ENCODE measurements at regions not wholly inside any gene's neighbourhood (a gene's known extent, or its start where the extent isn't known, plus 50 kb on each side); places are given as distances from the start of the nearest gene placed in this dataset.

DNA sequence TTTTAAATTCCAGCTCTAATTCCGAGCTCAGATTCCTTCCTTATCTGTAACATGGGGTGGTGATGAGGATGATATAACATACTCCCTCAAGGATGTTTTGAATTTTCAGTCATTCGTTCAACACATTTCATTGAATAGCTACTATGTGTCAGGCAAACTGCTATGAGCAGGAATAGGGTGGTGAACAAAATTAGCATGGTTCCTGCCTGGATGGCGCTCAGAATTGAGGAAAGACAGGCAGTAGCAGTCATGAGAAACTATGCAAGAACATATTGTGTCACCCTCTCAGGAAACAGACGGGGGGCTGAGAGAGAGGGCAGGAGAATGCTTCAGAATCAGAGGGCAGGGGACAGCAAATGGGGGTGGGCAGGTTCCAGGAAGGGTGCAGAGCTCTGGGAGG is 265.2 kb downstream of the NSG2 start:
- no peak for DNase-seq (ENCODE audit: insufficient read length, low spot score)
- FAIRE-seq = no peak
- TF ChIP-seq PAX5 (IDR thresholded peaks at IDR 0.05; ENCODE audit: insufficient read depth, low read length, severe bottlenecking) = no peak
- TF ChIP-seq SPI1 (IDR thresholded peaks at IDR 0.05; ENCODE audit: low read depth, low read length) = no peak
- TF ChIP-seq POLR2AphosphoS5 (IDR thresholded peaks at IDR 0.05; ENCODE audit: low read depth, low read length) = no peak
- no peak for TF ChIP-seq POU2F2 (IDR thresholded peaks at IDR 0.05; ENCODE audit: low read depth, low read length)
- no peak for TF ChIP-seq TAF1 (IDR thresholded peaks at IDR 0.05; ENCODE audit: low read depth, low read length)
- no peak for TF ChIP-seq POLR2A (IDR thresholded peaks at IDR 0.05; ENCODE audit: low read depth, low read length)

GRCh38 chr5:174311121-174311520 is 265.6 kb downstream of the NSG2 start:
- no peak for DNase-seq (ENCODE audit: insufficient read length, low spot score)
- no peak for FAIRE-seq
- no peak for TF ChIP-seq SPI1 (IDR thresholded peaks at IDR 0.05; ENCODE audit: low read depth, low read length)
- TF ChIP-seq POLR2AphosphoS5 (IDR thresholded peaks at IDR 0.05; ENCODE audit: low read depth, low read length) = no peak
- TF ChIP-seq PAX5 (IDR thresholded peaks at IDR 0.05; ENCODE audit: insufficient read depth, low read length, severe bottlenecking) = no peak
- TF ChIP-seq TAF1 (IDR thresholded peaks at IDR 0.05; ENCODE audit: low read depth, low read length) = no peak
- no peak for TF ChIP-seq POU2F2 (IDR thresholded peaks at IDR 0.05; ENCODE audit: low read depth, low read length)
- no peak for TF ChIP-seq POLR2A (IDR thresholded peaks at IDR 0.05; ENCODE audit: low read depth, low read length)

DNA sequence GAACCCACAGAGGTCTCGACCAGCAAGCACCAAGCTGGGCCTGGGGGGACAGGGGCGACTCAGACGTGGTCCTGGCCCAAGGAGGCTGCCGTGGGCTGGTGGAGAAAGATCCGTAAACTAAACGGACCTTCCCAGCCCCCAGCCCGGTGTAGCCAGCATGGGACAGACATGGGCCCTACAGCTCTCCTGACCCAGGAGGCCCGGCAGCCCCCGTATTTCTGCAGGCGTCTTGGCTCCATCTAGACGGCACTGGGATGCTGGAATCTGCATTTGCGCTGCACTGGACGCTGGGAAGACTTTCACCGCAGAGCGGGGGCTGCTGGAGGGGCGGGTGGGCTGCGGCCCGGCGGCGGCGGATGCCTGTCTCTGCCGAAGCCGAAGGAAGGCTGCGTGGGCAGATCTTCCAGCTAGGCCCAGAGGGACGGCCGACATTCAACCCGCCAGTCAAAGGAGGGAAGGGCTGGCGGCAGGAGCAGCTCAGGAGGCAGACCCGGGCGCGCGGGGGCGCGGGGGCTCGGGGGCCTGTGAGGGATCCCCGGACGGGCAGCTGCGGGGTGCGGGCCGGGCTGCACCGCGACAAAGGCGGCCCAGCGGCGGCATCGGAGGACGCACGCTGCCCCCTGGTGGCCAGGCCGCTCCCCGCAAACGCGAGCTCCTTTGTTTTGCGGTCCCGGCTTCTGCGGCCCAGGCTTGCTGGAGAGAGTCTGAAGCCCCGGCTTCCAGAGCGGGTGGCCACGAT is 266.2 kb downstream of the NSG2 start:
- DNase-seq (ENCODE audit: insufficient read length, low spot score) (peak; percentile 90), FAIRE-seq (peak; percentile 83)
- TF ChIP-seq POU2F2 (IDR thresholded peaks at IDR 0.05; ENCODE audit: low read depth, low read length) = no peak
- TF ChIP-seq POLR2AphosphoS5 (IDR thresholded peaks at IDR 0.05; ENCODE audit: low read depth, low read length) = no peak
- TF ChIP-seq TAF1 (IDR thresholded peaks at IDR 0.05; ENCODE audit: low read depth, low read length) = no peak
- no peak for TF ChIP-seq SPI1 (IDR thresholded peaks at IDR 0.05; ENCODE audit: low read depth, low read length)
- TF ChIP-seq PAX5 (IDR thresholded peaks at IDR 0.05; ENCODE audit: insufficient read depth, low read length, severe bottlenecking) = no peak
- no peak for TF ChIP-seq POLR2A (IDR thresholded peaks at IDR 0.05; ENCODE audit: low read depth, low read length)

DNA sequence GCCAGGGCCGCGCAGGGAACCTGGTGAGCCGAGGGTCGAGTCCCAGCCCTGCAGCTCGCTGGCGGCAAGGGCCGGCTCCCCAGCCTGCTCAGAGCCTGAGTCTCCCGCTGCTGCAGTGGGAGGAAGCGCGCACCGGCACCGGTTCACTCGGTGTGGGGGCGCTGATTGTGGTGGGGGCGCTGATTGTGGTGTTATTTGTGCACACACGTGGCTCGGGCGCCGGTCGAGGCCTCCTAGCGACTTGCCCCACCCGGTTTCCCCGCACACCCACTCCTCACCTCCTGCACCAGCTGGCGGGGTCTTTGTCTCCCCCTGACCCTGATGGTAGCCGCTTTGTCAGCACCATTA is 266.7 kb downstream of the NSG2 start:
- FAIRE-seq (no peak), DNase-seq (ENCODE audit: insufficient read length, low spot score) (no peak)
- TF ChIP-seq POLR2A (IDR thresholded peaks at IDR 0.05; ENCODE audit: low read depth, low read length) (no peak), SPI1 (IDR thresholded peaks at IDR 0.05; ENCODE audit: low read depth, low read length) (no peak), PAX5 (IDR thresholded peaks at IDR 0.05; ENCODE audit: insufficient read depth, low read length, severe bottlenecking) (no peak), POLR2AphosphoS5 (IDR thresholded peaks at IDR 0.05; ENCODE audit: low read depth, low read length) (no peak), TAF1 (IDR thresholded peaks at IDR 0.05; ENCODE audit: low read depth, low read length) (no peak), POU2F2 (IDR thresholded peaks at IDR 0.05; ENCODE audit: low read depth, low read length) (no peak)

GRCh38 chr5:174312641-174313040 is 267.1 kb downstream of the NSG2 start:
- FAIRE-seq (no peak), DNase-seq (ENCODE audit: insufficient read length, low spot score) (no peak)
- TF ChIP-seq POLR2AphosphoS5 (IDR thresholded peaks at IDR 0.05; ENCODE audit: low read depth, low read length) = no peak
- TF ChIP-seq PAX5 (IDR thresholded peaks at IDR 0.05; ENCODE audit: insufficient read depth, low read length, severe bottlenecking) = no peak
- TF ChIP-seq TAF1 (IDR thresholded peaks at IDR 0.05; ENCODE audit: low read depth, low read length) = no peak
- no peak for TF ChIP-seq POU2F2 (IDR thresholded peaks at IDR 0.05; ENCODE audit: low read depth, low read length)
- TF ChIP-seq SPI1 (IDR thresholded peaks at IDR 0.05; ENCODE audit: low read depth, low read length) = no peak
- TF ChIP-seq POLR2A (IDR thresholded peaks at IDR 0.05; ENCODE audit: low read depth, low read length) = no peak

DNA sequence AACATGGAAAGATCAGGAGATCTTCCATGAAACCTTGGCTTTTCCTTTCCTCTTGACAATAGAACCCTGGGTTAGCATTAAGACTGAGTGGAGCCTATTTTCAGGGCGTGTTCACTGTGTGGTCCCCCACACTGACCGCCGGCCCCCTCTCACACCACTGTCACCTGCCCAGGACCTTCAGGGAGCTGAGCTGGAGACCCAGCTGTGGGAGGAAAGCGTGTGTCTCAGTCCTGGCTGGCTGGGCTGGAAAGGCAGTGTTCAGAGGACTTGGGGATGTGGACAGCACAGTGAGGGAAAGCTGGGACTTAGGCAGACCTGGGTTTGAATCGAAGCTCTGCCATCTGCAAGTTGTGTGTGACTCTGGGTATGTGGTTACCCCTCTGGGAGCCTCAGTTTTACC is 268.1 kb downstream of the NSG2 start:
- FAIRE-seq (no peak), DNase-seq (ENCODE audit: insufficient read length, low spot score) (no peak)
- TF ChIP-seq POU2F2 (IDR thresholded peaks at IDR 0.05; ENCODE audit: low read depth, low read length) (no peak), POLR2A (IDR thresholded peaks at IDR 0.05; ENCODE audit: low read depth, low read length) (no peak), SPI1 (IDR thresholded peaks at IDR 0.05; ENCODE audit: low read depth, low read length) (no peak), PAX5 (IDR thresholded peaks at IDR 0.05; ENCODE audit: insufficient read depth, low read length, severe bottlenecking) (no peak), TAF1 (IDR thresholded peaks at IDR 0.05; ENCODE audit: low read depth, low read length) (no peak), POLR2AphosphoS5 (IDR thresholded peaks at IDR 0.05; ENCODE audit: low read depth, low read length) (no peak)

DNA sequence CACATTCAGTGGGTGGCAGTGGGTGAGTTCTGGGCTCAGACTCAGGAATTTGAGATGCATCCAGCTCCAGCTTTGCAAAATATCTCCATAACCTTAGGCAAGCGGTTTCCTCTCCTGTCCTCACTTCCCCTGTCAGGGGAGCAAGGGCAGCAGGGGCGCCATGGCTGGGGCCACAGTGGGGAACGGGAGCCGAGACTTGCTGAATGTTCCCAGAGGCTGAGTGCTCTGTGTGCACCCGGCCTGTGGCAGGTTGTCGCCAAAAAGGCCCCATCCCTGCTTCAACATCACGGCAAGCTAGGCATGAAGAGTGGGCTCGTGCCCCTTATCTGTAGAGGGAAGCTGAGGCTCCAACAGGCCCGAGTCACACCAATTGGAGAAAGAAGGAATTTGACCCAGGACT is 268.8 kb downstream of the NSG2 start:
- FAIRE-seq (no peak), DNase-seq (ENCODE audit: insufficient read length, low spot score) (no peak)
- TF ChIP-seq POU2F2 (IDR thresholded peaks at IDR 0.05; ENCODE audit: low read depth, low read length) (no peak), TAF1 (IDR thresholded peaks at IDR 0.05; ENCODE audit: low read depth, low read length) (no peak), PAX5 (IDR thresholded peaks at IDR 0.05; ENCODE audit: insufficient read depth, low read length, severe bottlenecking) (no peak), SPI1 (IDR thresholded peaks at IDR 0.05; ENCODE audit: low read depth, low read length) (no peak), POLR2A (IDR thresholded peaks at IDR 0.05; ENCODE audit: low read depth, low read length) (no peak), POLR2AphosphoS5 (IDR thresholded peaks at IDR 0.05; ENCODE audit: low read depth, low read length) (no peak)

- TF ChIP-seq TAF1 (IDR thresholded peaks at IDR 0.05; ENCODE audit: low read depth, low read length) (no peak), POU2F2 (IDR thresholded peaks at IDR 0.05; ENCODE audit: low read depth, low read length) (no peak), POLR2A (IDR thresholded peaks at IDR 0.05; ENCODE audit: low read depth, low read length) (no peak)
- DNase-seq (ENCODE audit: insufficient read length, low spot score) (no peak), FAIRE-seq (no peak)
Measured at GRCh38 chr5:174315471-174315870, 270.0 kb downstream of the NSG2 start.

DNA sequence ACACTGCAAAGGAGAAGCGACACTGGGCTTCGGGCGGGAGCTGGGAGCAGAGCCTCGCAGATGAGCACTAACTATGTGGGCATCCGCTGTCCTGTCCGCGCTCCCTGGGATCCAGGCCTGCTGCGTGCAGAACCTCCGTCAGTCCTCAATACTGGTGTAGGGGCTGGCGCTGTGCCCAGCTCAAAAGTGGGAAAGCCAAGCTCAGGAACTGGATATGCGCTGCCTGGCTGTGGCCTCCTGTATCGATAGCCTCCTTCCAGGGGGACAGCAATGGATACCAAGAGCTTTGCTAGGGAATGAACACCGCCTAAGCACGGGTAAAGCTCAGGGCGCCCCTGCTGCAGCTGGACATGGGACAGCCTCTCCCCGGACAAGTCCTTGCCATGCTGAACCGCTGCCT is 270.4 kb downstream of the NSG2 start:
- no peak for FAIRE-seq
- TF ChIP-seq PAX5 (IDR thresholded peaks at IDR 0.05; ENCODE audit: insufficient read depth, low read length, severe bottlenecking) (no peak), SPI1 (IDR thresholded peaks at IDR 0.05; ENCODE audit: low read depth, low read length) (no peak), POU2F2 (IDR thresholded peaks at IDR 0.05; ENCODE audit: low read depth, low read length) (no peak), POLR2AphosphoS5 (IDR thresholded peaks at IDR 0.05; ENCODE audit: low read depth, low read length) (no peak), TAF1 (IDR thresholded peaks at IDR 0.05; ENCODE audit: low read depth, low read length) (no peak), POLR2A (IDR thresholded peaks at IDR 0.05; ENCODE audit: low read depth, low read length) (no peak)
- no peak for DNase-seq (ENCODE audit: insufficient read length, low spot score)

DNA sequence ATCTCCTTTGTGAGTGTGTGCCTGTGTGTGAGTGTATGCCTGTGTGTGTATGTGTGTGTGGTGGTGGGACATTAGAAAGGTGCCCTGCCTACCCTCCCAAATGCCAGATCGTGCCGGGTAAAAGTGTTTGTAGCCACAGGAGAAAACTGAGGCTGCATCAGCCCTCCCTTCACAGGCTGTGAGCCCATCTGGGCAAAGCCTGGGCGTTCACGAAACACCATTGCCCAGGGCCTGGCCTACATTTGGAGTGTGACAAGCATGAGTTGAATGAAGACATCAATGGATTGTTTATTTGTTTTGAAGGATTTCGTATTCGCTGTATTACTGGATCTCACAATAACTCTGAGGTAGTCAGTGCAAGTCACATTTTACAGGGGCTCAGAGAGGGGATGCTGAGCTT is 270.8 kb downstream of the NSG2 start:
- FAIRE-seq (no peak), DNase-seq (ENCODE audit: insufficient read length, low spot score) (no peak)
- no peak for TF ChIP-seq POLR2AphosphoS5 (IDR thresholded peaks at IDR 0.05; ENCODE audit: low read depth, low read length)
- TF ChIP-seq SPI1 (IDR thresholded peaks at IDR 0.05; ENCODE audit: low read depth, low read length) = no peak
- TF ChIP-seq TAF1 (IDR thresholded peaks at IDR 0.05; ENCODE audit: low read depth, low read length) = no peak
- no peak for TF ChIP-seq POLR2A (IDR thresholded peaks at IDR 0.05; ENCODE audit: low read depth, low read length)
- TF ChIP-seq PAX5 (IDR thresholded peaks at IDR 0.05; ENCODE audit: insufficient read depth, low read length, severe bottlenecking) = no peak
- TF ChIP-seq POU2F2 (IDR thresholded peaks at IDR 0.05; ENCODE audit: low read depth, low read length) = no peak

Data from GM12891 (cell line).